Tongue (tissue), 1 donor: ENCODE measurements at regions not wholly inside any gene's neighbourhood (a gene's known extent, or its start where the extent isn't known, plus 50 kb on each side); places are given as distances from the start of the nearest gene placed in this dataset.
"Not testable (repeated sequence)": the region's sequence is repeated elsewhere in the genome, so short reads cannot be mapped to it uniquely, and the experiment has no call there.

Source experiments
- DNase-seq: peaks from one replicate; pipeline ENCODE4 v3.0.0-alpha.2; 2015

- no peak for DNase-seq
These were observed 1527.3 kb upstream of the GOT2 start for GRCh38 chr16:60261425-60261824.

- DNase-seq: no peak
These were observed 1525.8 kb upstream of the GOT2 start for GRCh38 chr16:60259956-60260355.

- no peak for DNase-seq
These were observed 1512.0 kb upstream of the GOT2 start for GRCh38 chr16:60246086-60246485.

- no peak for DNase-seq
These were observed 1507.6 kb upstream of the GOT2 start for GRCh38 chr16:60241671-60242070.

- no peak for DNase-seq
These were observed 1496.5 kb upstream of the GOT2 start for GRCh38 chr16:60230666-60231065.

GRCh38 chr16:60225541-60225940 is 1491.4 kb upstream of the GOT2 start:
- no peak for DNase-seq

GRCh38 chr16:60217787-60218186 is 1483.7 kb upstream of the GOT2 start:
- no peak for DNase-seq

GRCh38 chr16:60214311-60214710 is 1480.2 kb upstream of the GOT2 start:
- DNase-seq: no peak

GRCh38 chr16:60206516-60206915 is 1472.4 kb upstream of the GOT2 start:
- DNase-seq: no peak

- peak; percentile 2 for DNase-seq
These were observed 1470.1 kb upstream of the GOT2 start for GRCh38 chr16:60204181-60204580.

- peak; percentile 38 for DNase-seq
These were observed 1469.5 kb upstream of the GOT2 start for GRCh38 chr16:60203525-60204124.

- not testable (repeated sequence) for DNase-seq
These were observed 1466.6 kb upstream of the GOT2 start for GRCh38 chr16:60200729-60201128.

- no peak for DNase-seq
These were observed 1466.0 kb upstream of the GOT2 start for GRCh38 chr16:60200161-60200560.

- no peak for DNase-seq
These were observed 1465.0 kb upstream of the GOT2 start for GRCh38 chr16:60199150-60199549.

- no peak for DNase-seq
These were observed 1447.4 kb upstream of the GOT2 start for GRCh38 chr16:60181536-60181935.

- no peak for DNase-seq
These were observed 1446.5 kb upstream of the GOT2 start for GRCh38 chr16:60180609-60181008.

- peak; percentile 11 for DNase-seq
These were observed 1436.1 kb upstream of the GOT2 start for GRCh38 chr16:60170196-60170595.

GRCh38 chr16:60166111-60166510 is 1432.0 kb upstream of the GOT2 start:
- no peak for DNase-seq

- no peak for DNase-seq
These were observed 1417.9 kb upstream of the GOT2 start for GRCh38 chr16:60151987-60152386.

GRCh38 chr16:60150907-60151306 is 1416.8 kb upstream of the GOT2 start:
- DNase-seq: no peak

- no peak for DNase-seq
These were observed 1409.2 kb upstream of the GOT2 start for GRCh38 chr16:60143348-60143705.

- DNase-seq: no peak
These were observed 1408.7 kb upstream of the GOT2 start for GRCh38 chr16:60142619-60143347.

- DNase-seq: no peak
These were observed 1403.8 kb upstream of the GOT2 start for GRCh38 chr16:60137891-60138290.

- peak; percentile 1 for DNase-seq
These were observed 1393.1 kb upstream of the GOT2 start for GRCh38 chr16:60127196-60127595.
